NCI-H345 (cell line): ENCODE measurements at regions not wholly inside any gene's neighbourhood (a gene's known extent, or its start where the extent isn't known, plus 50 kb on each side); places are given as distances from the start of the nearest gene placed in this dataset.
A peak's percentile ranks its signal among the peaks of the same experiment; 100 is the strongest.
"Not testable (repeated sequence)": the region's sequence is repeated elsewhere in the genome, so short reads cannot be mapped to it uniquely, and the experiment has no call there.

Source experiments
- DNase-seq: peaks from one replicate; lab custom pipeline; 2025; lab: John Stamatoyannopoulos, UW

DNA sequence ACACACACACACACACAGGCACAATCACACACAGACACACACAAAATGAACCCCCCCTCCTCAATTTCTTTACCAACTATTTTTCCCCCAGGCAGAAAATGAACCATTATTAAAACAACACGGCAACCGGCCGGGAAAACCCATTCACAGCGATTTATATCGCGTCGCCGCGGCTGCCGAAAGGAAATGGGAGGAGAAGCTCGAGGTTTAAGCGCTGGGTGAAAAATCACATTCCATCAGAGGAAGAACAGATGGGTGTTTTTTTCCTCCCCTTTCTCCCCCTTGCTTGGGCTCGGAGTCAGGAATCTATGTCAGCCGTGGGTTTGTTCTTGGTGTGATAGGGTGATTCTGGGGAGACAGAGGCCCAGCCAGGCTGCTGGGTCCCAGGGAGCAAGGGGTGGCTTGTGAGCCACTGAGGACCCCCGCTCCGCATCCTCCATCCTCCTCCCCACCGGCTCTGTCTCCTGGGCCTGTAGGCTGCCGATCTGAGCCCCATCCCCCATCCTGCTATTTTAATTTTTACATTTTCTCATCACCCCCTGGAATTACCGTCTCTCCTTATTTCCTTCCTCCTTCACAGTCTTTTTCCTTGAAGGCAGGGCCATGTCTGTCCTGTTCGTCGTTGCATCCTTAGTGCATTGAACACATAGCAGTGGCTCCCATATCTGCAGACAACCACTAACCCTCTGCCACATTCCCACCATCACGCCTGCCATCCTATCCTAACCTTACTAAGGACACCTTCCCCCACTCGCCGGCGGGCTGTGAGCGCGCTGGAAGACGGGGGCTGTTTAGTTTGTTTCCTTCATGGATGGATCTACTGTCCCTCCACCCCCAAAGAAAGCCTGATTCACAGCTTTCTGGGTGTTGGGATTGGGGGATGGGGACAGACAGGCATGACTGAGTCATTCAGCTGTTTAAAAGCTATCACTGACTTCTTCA lies 137.7 kb downstream of the CRLF3 start:
- DNase-seq, result not testable (repeated sequence)

DNA sequence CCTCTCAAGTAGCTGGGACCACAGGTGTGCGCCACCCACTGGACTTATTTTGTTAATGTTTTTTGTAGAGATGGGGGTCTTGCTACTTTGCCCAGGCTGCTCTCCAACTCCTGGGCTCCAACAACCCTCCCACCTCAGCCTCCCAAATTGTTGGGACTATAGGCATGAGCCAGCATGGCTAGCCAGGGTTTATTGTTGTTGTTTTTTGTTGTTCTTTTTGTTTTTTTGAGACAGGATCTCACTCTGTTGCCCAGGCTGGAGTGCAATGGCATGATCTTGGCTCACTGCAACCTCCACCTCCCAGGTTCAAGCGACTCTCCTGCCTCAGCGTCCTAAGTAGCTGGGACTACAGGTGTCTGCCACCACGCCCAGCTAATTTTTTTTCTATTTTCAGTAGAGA lies 142.2 kb downstream of the CRLF3 start:
- DNase-seq, result not testable (repeated sequence)

DNA sequence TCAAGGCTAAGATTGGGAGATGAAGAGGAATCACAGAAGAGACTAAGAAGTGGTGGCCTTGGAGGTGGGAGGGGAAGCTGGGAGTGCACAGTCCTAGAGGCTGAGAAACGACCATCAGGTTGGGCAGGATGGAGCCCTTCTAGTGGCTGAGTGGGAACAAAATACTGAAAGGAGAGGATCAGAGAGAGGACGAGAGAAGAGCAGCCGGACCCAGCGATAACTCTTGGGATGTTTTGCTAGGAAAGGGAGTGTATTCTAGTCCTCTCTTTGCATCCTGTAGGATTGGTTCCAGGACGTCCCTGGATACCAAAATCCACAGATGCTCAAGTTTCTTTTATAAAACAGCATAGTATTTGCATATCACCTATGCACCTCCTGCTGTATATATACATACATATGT lies 143.8 kb downstream of the CRLF3 start:
- not testable (repeated sequence) for DNase-seq

DNA sequence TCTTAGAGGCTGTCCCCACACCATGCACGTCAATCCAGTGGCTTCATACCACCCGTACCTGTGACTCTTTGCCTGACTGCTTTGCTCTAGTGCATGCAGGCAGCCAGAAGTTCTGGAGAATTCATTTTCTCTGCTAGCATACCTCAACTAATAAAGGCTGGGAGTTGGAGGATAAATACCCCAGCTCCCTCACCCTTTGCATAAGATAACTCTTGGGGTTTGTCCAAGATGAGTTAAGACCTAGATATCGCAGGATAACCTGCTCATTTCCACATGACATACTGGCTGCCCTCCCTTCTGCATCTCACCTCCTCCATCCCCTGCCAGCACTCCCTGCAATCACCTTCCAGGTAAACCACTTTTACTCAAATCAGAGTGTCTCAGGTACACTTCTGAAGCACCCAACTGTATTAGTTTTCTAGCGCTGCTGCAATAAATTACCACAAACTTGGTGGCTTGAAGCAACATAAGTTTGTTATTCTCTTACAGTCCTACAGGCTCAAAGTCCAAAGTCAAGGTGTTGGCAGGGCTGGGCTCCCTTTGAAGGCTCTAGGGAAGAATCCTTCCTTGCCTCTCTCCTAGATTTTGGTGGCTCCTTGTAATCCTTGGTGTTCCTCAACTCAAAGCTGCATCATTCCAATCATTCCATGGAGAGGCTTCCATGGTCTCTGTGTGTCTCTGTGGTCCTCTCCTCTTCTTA lies 146.8 kb downstream of the CRLF3 start:
- no peak for DNase-seq

DNA sequence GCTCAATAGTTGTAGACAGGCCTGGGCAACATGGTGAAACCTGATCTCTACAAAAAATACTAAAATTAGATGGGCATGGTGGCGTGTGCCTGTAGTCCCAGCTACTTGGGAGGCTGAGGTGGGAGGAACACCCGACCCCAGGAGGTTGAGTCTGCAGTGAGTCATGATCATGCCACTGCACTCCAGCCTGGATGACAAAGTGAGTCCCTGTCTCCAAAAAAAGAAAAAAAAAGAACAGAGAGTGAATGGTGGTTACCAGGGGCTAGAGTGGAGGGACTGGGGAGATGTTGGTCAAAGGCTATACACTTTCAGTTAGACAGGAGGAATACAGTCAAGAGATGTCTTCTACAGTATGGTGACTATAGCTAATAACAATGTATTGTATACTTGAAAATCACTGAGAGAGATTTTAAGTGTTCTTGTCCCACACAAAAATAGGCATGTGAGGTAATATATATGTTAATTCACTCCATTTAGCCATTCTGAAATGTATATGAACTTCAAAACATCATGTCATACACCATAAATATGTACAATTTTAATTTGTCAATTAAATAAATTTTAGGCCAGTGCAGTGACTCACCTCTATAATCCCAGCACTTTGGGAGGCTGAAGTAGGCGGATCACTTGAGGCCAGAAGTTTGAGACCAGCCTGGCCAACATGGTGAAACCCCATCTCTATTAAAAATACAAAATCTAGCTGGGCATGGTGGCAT lies 148.6 kb downstream of the CRLF3 start:
- not testable (repeated sequence) for DNase-seq

DNA sequence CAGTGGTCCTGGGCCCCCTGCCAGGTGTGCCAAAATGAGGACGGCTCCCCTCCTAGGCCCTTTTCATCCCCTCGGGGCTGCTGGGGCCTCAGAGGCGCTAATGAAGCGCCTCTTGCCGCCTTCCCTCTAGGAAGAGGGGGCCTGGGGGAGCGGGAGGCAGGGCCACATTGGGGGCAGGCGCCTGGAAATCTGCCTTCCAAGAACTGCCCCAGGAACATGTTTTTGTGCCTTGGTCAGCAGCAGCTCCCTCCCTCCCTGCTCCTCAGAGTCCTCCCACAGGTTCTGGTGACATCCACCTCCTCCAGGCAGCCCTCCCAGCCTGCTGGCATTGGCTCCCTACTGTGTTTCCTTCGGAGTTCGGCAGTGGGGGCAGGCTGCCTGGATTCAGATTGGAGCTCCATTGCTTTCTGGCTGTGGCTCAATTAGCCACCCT lies 155.3 kb downstream of the CRLF3 start:
- DNase-seq, result not testable (repeated sequence)

DNA sequence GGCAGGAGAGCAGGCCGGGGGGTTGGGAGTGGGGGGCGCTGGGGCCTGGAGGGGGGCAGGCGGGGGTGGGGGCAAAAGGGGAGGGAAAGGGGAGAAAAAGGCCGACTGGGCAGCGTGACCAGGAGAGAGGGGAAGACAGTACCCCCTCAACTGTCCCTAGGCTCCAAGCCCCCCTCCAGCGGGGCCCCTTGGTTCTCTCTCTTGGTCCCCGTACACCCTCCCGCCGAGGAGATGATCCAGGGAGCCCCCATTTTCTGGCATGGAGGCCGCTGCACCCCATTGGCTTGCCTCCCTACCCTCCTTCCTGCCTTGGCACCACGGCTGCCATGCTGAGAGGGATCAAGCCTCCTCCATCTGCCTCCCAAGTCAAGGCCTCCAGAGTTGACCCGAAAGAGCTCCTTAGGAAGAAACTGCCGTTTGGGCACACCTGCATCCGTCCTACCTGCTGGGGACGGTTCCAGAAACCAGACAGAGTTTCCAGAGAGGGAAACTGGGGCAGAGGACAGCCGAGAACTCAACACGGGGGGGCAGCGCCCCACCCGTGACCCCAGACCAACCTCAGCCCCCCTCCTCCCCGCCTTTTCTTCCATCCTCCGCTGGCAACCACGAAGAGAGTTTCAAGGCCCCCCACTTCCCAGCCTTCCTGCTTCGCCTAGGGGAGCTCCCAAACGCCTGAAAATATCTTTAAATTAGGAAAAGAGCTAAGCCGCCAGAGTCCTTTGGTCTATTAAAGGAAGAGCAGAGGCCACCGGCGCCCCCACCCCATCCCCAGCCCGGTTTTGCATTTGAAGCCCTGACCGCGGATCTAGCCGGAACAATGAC lies 155.9 kb downstream of the CRLF3 start:
- DNase-seq, result not testable (repeated sequence)

DNA sequence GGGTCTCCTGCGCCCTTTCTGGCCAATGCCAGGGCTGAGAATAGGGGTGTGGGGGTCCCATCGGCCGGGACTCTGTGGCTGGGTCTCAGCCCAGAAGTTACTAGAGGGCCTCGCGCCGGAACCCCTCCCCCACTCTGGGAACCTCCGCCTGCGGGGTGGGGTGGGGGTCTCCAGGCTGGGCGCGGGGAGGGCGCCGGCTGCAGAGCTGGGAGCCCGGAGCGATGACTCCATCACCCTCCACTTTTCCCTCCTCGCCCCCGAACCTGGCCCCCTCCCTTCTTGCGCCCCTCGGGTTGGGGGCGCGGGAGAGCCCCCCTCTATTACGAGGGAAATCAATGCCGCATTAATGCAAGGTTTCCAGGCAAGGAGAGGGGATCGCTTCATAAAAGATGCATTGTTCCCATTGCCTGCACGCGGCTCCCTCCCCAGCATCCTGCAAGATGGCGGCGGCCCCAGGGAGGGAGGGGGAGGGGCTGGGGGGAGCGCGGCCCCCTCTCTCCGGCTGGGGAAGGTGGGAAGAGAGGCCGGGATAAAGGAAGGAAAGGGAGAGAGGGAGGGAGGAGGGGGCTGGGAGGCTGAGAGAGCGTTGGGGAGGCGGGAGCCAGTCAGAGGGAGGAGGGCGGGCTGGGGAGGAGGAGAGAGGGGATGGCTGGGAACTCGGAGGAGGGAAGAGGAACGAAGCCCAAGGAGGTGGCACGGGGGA lies 156.7 kb downstream of the CRLF3 start:
- DNase-seq, result peak; percentile 73

DNA sequence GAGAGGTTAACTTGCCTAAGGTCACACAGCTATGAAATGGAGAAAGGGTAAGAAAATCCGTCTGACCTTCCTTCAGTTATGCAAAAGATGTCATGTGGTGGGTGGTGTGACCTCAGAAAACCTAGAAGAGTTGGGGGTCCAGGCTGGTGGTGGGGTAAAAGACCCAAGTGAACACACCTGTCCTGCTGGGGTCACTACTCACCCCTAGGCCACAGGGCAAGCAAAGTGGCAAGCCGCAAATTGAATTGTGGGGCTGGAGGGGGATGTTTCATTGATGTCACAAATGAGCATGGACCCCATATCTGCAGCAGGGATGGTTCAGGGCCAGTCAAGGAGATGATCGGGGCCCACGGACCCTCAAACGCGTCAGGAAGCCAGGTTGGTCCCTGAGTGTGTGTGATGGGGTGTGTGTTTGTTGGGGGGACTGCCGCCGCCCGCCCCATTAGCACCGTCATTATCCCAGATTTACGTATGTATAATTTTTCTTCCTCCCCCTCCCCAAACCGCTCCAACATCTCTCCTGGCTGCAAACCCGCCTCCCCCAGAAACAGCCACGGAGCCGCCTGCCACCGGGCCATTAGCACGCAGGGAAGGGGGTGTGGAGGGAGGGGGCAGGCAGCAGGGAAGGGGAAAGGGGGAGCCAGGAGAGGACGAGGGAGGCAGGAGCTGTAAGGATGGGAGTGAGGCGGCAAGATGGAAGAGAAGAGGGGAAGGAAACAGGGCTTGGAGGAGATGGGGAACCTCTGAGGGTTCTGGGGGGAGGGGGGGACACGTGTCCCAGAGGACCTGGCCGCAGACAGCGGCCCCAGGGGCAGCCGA lies 157.4 kb downstream of the CRLF3 start:
- not testable (repeated sequence) for DNase-seq

DNA sequence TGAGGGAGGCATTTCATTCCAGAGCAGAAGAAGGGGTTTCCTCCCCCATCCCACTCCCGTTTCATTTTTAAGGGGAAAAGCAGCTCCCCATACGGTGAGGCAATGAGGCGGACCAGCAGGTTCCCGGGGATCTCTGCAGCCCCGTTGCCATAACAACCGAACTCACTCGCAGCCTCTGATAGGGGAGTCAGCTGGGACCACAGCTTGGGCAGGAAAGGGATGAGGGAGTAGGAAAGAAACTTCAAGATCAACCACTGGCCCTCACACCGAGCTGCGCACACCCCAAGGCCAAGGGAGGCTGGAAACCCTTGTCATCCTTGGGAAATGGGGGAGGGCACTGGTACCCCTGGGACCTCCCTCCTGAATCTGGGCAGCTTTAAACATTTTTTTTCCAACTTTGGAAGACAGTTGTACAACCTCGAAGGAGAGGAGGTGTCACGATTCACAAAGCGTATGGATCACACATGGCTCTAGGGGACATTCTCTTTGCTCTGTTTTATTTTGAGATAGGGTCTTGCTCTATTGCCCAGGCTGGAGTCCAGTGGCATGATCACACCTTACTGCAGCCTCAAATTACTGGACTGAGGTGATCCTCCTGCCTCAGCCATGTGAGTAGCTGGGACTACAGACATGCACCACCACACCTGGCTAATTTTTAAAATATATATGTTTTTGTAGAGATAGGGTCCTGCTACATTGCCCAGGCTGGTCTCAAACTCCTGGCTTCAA lies 160.6 kb downstream of the CRLF3 start:
- not testable (repeated sequence) for DNase-seq

DNA sequence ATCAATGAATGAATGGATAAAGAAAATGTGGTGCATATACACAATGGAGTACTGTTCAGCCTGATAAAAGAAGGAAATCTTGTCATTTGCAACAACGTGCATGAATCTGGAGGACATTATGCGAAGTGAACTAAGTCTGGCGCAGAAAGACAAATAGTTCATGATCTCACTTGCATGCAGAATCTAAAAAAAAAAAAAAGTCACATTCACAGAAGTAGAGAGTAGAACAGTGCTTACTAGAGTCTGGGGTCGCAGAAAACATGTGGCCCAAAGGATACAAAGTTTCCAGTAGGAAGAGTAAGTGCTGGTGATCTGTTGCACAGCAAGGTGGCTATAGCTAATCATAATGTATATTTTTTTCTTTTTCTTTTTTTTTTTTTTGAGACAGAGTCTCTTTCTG lies 167.3 kb downstream of the CRLF3 start:
- not testable (repeated sequence) for DNase-seq

DNA sequence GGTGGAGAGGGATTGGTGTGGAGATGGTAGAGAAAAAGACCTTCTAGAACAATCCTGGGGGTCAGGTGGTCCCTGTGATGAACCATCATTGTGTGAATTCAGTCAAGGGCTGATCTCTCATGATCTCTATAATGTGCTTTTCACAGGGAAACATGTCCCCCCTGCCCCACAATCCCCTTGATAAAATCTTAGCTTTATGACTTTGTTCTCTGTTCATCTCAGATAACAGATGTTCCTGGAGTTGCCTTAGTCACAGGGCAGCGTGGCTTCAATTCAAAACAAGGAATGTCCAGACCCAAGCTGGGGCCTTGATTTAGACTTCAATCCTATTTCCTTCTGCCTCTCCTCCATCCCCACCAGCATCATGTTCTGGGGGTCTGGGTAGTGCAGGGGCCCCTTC lies 171.5 kb downstream of the CRLF3 start:
- DNase-seq, result not testable (repeated sequence)

DNA sequence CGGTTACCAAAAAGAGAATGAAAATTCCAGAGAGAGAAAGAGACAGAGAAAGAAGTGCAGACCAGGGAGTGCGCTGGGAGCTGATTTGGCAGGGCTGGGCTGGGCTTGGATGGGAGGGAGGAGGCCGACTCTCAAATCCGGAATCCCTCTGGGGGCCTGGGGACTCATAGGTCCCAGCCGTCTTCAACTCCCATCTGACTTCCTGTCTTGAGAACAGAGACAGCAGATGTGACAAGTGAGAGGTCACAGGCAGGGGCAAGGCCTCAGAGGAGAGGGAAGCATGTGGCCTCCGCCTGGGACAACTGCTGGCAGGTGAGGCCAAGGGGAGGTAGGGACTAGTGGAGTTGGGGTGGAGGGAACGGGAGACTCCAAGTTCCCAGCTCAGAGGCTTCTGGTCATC lies 172.9 kb downstream of the GOSR1 start:
- DNase-seq, result not testable (repeated sequence)

DNA sequence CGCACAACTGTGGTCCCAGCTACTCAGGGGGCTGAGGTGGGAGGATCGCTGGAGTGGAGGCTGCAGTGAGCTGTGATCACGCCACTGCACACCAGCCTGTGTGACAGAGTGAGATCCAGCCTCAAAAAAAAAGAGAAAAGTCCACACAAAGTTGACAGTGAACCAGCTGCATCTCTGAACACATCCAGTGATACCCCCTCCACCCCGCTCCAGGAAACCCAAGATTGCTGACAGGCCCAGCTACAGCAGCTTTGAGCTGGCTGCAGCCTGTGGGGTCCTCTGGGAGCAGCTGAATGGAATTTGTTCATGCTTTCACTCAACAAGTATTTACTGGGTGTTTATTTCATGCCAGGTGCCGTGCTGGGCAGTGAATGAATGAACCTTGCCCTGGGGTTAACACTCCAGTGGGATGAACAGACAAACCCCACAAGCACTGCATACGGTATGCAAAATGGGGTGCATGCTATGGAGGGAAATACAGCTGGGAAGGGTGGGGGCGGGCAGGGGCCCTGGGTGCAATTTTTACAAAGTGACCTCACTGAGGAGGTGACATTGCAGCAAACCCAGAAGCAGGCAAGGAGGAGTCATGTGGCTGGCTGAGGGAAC lies 170.9 kb downstream of the GOSR1 start:
- DNase-seq, result not testable (repeated sequence)

DNA sequence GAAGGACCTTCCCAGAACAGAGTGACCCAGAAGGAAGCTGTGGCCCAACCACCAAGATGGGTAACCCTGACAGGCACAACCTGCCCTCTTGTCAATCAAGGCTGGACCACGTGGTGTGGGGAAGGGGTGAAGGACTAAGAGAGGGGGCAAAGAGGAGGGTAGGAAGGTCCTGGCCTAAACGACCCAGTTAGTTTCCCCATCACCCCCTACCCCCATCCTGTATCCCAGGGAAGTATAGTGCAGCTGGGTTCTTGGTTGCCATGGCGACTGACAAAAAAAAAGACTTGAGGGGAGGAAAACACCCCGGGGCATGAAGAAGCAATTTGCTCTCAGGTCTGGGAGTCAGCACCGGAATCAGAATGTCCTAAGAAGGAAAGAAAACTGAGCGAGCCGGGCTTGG lies 168.7 kb downstream of the GOSR1 start:
- DNase-seq, result not testable (repeated sequence)

DNA sequence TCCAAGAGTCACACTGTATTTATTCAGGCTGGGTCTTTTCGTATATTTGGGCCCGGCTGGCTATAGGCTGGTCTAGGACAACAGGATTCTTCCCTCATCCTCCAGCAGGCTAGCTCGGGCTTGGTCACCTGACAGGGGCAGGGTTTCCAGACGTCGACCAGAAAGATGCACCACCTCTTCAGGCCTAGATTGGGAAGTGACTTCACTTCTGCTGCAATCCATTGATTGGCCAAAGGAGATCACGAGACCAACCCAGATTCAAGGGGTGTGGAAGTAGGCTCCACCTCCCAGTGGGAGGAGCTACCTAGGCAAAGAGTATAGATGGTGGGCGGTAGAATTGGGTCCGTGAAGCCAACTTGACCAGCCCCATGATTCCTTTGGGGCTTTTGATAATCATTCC lies 167.5 kb downstream of the GOSR1 start:
- not testable (repeated sequence) for DNase-seq

DNA sequence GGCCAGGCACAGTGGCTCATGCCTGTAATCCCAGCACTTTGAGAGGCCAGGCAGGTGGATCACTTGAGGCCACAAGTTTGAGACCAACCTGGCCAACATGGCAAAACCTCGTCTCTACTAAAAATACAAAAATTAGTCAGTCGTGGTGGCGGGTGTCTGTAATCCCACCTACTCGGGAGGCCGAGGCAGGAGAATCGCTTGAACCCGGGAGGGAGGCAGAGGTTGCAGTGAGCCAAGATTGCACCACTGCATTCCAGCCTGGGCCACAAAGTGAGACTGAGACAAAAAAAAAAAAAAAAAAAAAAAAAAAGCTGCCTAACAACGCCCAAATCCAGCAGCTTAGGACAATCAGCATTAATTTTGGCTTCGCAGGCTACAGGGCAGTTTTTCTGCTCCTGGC lies 167.1 kb downstream of the GOSR1 start:
- DNase-seq, result not testable (repeated sequence)

DNA sequence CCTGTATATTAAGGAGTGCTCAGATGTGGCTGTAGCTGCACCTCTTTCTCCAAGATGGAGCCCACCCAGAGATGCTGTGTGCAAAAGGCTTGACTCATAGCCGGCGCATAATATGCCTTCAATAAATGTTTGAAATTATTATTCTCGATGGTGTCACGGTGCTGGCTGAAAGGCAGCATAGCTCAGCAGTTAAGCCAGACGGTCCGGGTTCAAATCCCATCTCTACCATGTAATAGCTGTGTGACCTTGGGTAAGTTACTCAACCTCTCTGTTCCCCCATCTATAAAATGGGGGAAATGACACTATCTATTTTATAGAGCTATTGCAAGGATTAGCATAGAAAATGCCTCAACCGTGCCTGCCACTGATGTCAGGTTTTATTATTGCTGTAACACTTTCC lies 164.2 kb downstream of the GOSR1 start:
- DNase-seq, result not testable (repeated sequence)

DNA sequence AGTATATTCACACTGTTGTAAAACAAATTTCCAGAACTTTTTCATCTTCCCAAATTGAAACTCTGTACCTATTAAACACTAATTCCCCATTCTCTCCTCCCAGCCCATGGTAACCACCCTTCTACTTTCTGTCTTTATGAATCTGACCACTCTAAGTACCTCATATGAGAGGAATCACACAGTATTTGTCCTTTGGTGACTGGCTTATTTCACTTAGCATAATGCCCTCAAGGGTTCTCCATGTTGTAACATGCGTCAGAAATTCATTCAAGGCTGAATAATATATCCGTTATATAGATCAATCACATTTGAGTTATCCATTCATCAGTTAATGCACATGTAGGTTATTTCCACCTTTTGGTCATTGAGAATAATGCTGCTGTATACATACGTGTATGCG lies 162.2 kb downstream of the GOSR1 start:
- not testable (repeated sequence) for DNase-seq
